GM03348 (cell line): ENCODE measurements at regions not wholly inside any gene's neighbourhood (a gene's known extent, or its start where the extent isn't known, plus 50 kb on each side); places are given as distances from the start of the nearest gene placed in this dataset.
"Not testable (repeated sequence)": the region's sequence is repeated elsewhere in the genome, so short reads cannot be mapped to it uniquely, and the experiment has no call there.

Experiments
- DNase-seq: peaks from one replicate; pipeline ENCODE4 v3.0.0; 2012; ENCODE audit warnings: low spot score

GRCh38 chr10:46645110-46645509 lies 66.2 kb downstream of the SYT15 start:
- DNase-seq, result not testable (repeated sequence)

GRCh38 chr10:46646132-46646531 lies 67.2 kb downstream of the SYT15 start:
- not testable (repeated sequence) for DNase-seq

GRCh38 chr10:46650967-46651366 lies 72.0 kb downstream of the SYT15 start:
- not testable (repeated sequence) for DNase-seq

- not testable (repeated sequence) for DNase-seq
Observed at GRCh38 chr10:46657437-46657836, 78.5 kb downstream of the SYT15 start.

GRCh38 chr10:46660027-46660834 lies 81.3 kb downstream of the SYT15 start:
- not testable (repeated sequence) for DNase-seq

DNA sequence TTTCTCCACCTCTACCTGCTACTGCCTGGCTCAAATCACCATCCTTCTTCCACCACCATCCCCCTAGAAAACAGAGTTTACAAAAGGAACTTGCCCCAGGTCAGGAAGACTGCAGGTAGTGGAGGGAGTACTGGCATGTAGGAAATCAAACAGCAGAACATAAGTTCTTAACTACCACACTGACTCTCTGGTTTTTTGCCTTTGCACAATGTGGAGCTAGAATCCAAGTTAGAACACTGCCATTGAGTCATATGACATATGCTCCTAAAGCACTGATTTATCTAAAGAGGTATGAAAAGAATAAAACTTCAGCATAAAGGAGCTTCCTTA lies 81.9 kb downstream of the SYT15 start:
- DNase-seq, result not testable (repeated sequence)

DNA sequence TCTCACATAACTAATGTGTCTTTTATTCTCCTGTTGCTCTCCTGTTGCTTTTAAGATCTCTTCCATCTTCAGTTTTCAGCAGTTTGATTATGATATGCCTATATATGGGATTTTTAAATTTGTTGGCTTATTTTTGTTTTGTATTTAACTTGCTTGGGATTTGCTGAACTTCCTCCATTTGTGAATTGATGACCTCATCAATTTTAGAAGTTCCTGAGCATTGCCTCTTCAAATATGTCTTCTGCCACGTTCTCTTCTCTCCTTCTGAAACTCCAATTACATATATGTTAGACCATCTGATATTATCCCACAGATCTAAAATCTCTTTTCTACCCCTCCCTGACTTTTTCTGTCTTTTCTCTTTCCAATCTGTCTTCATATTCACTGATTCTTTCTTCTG lies 86.6 kb downstream of the SYT15 start:
- not testable (repeated sequence) for DNase-seq

GRCh38 chr10:46668357-46668997 lies 89.5 kb downstream of the SYT15 start:
- not testable (repeated sequence) for DNase-seq

GRCh38 chr10:46677836-46678435 lies 99.0 kb downstream of the SYT15 start:
- DNase-seq, result not testable (repeated sequence)

DNA sequence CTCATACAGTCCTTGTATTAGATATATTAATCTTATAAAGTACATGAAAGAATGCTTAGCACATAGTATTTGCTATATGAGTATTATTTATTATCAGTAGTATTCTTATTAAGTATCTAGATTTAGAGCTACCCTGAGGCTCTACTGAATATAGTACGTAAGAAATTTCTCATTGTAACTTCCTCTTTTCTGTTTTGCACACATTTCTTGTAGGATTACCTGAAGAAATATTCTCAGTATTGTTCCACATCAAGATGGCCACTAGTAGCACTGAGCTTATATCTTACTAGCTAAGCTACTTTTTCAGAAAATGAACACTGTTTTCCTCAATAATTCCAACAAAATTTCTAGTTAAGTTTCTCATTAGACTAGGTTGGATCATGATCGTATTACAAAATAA lies 112.5 kb downstream of the SYT15 start:
- DNase-seq, result not testable (repeated sequence)

GRCh38 chr10:46693218-46693617 lies 114.3 kb downstream of the SYT15 start:
- not testable (repeated sequence) for DNase-seq

GRCh38 chr10:46717264-46717663 lies 138.3 kb downstream of the SYT15 start:
- DNase-seq, result not testable (repeated sequence)

DNA sequence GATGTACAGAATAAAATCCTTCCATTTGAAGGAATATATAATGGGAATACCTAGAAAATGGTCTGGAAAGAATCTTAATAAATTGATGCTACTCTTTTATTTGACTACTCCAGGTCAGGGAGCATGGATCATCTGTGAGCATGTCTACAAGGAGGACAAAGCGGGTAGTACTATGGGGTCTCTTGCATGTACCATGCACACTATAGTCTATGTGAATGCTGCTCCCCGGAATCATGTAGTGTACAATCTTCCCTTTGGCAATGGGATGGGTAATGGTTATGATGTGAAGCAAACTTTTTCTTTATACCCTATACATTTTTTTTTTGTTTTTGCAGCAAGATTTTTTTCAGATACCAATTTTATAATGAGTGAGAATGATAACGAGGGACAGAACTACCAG lies 139.1 kb downstream of the SYT15 start:
- not testable (repeated sequence) for DNase-seq

DNA sequence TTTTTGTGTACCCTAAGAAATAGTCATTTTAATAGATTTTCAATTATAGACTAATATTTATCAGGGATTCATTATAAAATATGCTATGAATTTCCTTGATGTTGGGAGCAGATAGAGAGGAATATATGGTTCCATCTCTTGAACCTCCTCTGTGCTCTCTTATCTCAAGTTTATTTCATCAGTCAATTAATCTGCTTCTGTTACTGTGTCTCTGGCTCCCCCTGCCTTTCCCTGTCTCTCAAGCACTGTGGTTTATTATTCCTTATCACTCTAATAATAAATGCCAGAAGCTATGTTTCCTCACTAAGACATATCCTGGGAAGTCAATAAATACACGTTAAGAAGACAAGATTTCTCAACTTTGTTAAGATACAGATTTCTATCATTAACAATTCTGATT lies 141.5 kb downstream of the SYT15 start:
- not testable (repeated sequence) for DNase-seq

- not testable (repeated sequence) for DNase-seq
Observed at GRCh38 chr10:46720811-46721518, 142.0 kb downstream of the SYT15 start.

DNA sequence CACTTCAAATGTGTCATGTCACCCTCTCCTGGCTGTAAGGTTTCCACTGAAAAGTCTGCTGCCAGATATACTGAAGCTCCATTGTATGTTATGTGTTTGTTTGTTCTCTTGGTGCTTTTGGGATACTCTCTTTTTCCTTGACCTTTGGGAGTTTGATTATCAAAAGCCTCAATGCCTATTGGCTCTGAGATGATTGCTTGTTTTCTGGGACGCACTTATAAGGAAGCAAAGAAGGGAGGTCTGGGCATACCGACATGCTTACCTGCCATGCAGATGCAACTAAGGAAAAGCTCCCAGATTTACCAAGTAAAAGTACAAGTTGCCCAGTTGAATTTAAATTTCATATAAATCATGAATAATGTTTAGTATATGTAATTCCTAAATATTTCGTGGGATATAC lies 145.3 kb downstream of the SYT15 start:
- not testable (repeated sequence) for DNase-seq

DNA sequence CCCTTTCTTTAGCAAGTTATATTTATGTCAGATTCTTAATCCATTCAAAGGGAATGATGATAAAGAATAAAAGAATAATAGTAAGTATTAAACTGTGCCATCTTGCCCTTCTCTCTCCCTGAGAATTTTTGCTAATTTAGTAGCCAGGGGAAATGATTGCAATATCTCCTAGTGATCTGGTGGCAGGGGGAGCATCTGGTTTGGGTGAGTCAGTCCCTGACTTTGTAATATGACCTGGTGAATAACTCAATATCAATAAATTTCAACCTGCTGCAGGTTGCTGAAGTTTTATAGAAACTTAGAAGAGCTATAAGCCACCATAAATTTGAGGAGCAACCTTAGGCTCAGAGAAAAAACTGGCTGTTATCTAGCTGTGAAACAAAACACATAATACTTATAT lies 149.4 kb downstream of the SYT15 start:
- not testable (repeated sequence) for DNase-seq

DNA sequence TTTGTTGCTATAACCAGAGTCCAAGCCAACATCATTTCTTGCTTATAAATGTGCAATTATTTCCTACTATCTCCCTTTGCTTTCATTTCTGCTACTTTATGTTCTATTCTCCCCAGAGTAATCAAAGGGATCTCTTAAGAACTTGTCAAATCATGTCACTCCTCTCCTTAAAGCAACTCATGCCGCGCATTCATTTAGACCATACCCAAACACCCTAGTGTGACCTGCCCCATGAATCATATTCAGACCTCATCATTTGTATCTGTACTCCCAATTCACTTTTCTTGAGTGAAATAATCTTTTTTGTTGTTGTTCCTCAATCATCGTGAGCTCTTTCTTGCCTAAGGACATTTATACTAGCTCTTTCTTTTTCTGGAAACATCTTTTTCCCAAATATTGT lies 151.8 kb downstream of the SYT15 start:
- DNase-seq, result not testable (repeated sequence)

- DNase-seq, result not testable (repeated sequence)
Observed at GRCh38 chr10:46733635-46734261, 154.8 kb downstream of the SYT15 start.

GRCh38 chr10:46734262-46734642 lies 155.3 kb downstream of the SYT15 start:
- not testable (repeated sequence) for DNase-seq

GRCh38 chr10:46739919-46740318 lies 161.0 kb downstream of the SYT15 start:
- DNase-seq, result not testable (repeated sequence)

DNA sequence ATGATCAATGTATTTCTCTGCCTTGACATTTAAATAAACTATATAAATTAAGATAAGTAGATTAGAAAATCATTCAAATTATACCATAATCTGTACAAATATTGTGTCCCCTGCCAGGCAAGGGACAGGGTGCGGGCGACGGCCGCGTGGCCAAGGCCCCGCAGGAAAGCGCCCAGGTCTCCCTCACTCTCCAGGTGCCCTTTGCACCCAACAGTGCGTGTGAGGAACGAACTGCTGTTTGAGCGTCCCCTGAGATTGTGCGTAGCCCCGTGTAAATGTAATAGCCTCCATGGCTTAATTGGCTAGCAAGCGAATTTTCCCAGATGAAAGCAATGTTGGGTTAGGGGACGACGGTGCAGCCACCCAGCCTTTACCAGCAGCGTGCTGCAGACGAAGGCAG lies 161.4 kb downstream of the SYT15 start:
- DNase-seq, result not testable (repeated sequence)
